ENCODE measurements at regions not wholly inside any gene's neighbourhood (a gene's known extent, or its start where the extent isn't known, plus 50 kb on each side); places are given as distances from the start of the nearest gene placed in this dataset.

DNA sequence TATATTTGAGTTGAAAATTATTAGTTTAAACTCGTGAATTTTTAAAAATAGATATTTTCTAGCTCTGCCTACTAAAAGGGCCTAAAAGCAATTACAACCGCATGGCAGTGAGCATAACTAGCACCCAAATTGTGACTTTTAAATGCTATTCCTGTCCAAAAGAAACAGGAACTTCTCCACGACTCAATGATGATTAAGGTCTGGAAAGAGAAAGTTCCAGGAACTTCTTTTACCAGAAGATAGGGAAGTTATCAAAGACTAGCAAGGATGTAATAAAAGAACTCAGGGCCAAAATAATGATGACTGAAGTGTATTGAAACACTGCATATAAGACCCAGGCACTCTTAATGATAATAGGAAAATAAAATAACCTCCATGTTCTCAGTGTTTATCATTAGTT, 313.0 kb downstream of the PLPP3 start:
- DNase-seq (ENCODE audit: low spot score) = no peak
- TF ChIP-seq, protein P1, sequence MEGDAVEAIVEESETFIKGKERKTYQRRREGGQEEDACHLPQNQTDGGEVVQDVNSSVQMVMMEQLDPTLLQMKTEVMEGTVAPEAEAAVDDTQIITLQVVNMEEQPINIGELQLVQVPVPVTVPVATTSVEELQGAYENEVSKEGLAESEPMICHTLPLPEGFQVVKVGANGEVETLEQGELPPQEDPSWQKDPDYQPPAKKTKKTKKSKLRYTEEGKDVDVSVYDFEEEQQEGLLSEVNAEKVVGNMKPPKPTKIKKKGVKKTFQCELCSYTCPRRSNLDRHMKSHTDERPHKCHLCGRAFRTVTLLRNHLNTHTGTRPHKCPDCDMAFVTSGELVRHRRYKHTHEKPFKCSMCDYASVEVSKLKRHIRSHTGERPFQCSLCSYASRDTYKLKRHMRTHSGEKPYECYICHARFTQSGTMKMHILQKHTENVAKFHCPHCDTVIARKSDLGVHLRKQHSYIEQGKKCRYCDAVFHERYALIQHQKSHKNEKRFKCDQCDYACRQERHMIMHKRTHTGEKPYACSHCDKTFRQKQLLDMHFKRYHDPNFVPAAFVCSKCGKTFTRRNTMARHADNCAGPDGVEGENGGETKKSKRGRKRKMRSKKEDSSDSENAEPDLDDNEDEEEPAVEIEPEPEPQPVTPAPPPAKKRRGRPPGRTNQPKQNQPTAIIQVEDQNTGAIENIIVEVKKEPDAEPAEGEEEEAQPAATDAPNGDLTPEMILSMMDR (IDR thresholded peaks at IDR 0.05) = no peak
- Mint-ChIP-seq H3K4me3 (ENCODE audit: unreplicated experiment) (no peak overlapping the region), H3K27me3 (ENCODE audit: low read depth) (no peaks in the 10 kb centered on the region), H3K4me1 (ENCODE audit: low read depth) (peaks cover 6% of the 10 kb centered on the region), H3K27ac (ENCODE audit: unreplicated experiment) (no peak overlapping the region), H3K9me3 (ENCODE audit: low read depth) (no peaks in the 10 kb centered on the region), H3K36me3 (ENCODE audit: low read depth) (no peaks in the 10 kb centered on the region)

DNA sequence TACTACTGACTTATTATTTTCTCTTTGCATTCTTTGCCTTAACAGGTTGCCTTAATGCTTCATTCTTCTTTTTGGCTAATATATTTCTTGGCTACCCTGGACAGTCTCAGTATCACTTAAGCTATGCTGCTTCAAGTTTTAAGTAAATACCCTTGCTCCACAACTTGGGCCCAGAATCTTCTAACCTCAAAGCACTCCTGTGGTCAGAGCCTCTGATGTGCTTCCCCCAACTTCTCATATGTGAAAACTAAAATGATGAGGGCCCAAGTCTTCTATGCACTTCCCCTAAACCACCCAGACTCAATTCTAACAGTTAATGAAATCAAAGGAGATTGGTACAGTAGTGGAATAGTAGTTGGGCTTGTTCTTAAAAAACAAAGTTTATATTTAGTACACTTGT, 314.1 kb downstream of the PLPP3 start:
- DNase-seq (ENCODE audit: low spot score) = no peak
- H3K4me3 Mint-ChIP-seq (ENCODE audit: unreplicated experiment) = no peak overlapping the region
- no peaks in the 10 kb centered on the region for H3K27me3 Mint-ChIP-seq (ENCODE audit: low read depth)
- TF ChIP-seq, protein P1 (IDR thresholded peaks at IDR 0.05) = no peak
- H3K9me3 Mint-ChIP-seq (ENCODE audit: low read depth) = peaks cover 6% of the 10 kb centered on the region
- no peak overlapping the region for H3K27ac Mint-ChIP-seq (ENCODE audit: unreplicated experiment)
- H3K4me1 Mint-ChIP-seq (ENCODE audit: low read depth) = peaks cover 6% of the 10 kb centered on the region
- H3K36me3 Mint-ChIP-seq (ENCODE audit: low read depth) = peaks cover 2% of the 10 kb centered on the region

DNA sequence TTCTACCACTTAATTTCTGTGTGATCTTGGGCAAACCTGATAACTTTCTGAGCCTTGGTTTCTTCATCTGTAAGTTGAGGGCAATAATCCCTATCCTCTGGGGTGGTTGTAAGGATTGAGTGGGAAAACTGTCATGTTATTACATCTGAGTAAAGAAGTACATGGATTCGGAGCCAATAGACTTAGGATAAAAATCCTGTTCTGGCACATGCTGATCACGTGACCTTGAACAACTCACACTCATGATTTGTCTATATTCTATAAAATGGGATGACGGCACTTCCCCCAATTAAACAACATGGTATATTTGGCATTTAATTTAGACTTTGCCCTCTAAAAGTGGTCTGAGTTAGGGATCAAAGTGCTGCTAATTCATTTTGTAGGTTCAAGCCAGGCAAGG, 315.5 kb downstream of the PLPP3 start:
- H3K27me3 Mint-ChIP-seq (ENCODE audit: low read depth) = no peaks in the 10 kb centered on the region
- TF ChIP-seq, protein P1 (IDR thresholded peaks at IDR 0.05) = no peak
- no peak overlapping the region for H3K4me3 Mint-ChIP-seq (ENCODE audit: unreplicated experiment)
- peaks cover 6% of the 10 kb centered on the region for H3K4me1 Mint-ChIP-seq (ENCODE audit: low read depth)
- no peak for DNase-seq (ENCODE audit: low spot score)
- no peak overlapping the region for H3K27ac Mint-ChIP-seq (ENCODE audit: unreplicated experiment)
- peaks cover 11% of the 10 kb centered on the region for H3K9me3 Mint-ChIP-seq (ENCODE audit: low read depth)
- peaks cover 2% of the 10 kb centered on the region for H3K36me3 Mint-ChIP-seq (ENCODE audit: low read depth)

DNA sequence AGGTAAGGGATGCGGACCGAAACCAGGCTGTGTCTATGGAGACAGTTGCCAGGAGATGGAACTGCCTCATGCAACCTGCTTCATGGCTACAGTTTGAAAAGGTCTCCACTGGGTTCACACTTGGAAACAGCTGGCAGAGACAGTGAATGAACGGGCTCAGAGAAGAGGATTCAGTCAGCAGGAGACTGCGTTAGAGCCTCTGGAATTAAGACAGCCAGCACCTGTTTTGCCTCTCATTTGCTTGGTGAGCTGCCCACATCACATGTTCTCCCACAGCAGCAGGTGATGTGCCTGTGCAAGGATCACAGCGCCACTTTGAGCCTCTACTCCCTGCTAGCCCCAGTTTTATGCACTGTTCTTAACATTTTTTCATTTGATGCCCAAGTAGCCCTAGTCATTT, 321.0 kb downstream of the PLPP3 start:
- H3K27me3 Mint-ChIP-seq (ENCODE audit: low read depth) = peaks cover 2% of the 10 kb centered on the region
- H3K9me3 Mint-ChIP-seq (ENCODE audit: low read depth) = peaks cover 11% of the 10 kb centered on the region
- H3K27ac Mint-ChIP-seq (ENCODE audit: unreplicated experiment) = no peak overlapping the region
- no peak overlapping the region for H3K4me3 Mint-ChIP-seq (ENCODE audit: unreplicated experiment)
- peaks cover 2% of the 10 kb centered on the region for H3K36me3 Mint-ChIP-seq (ENCODE audit: low read depth)
- H3K4me1 Mint-ChIP-seq (ENCODE audit: low read depth) = no peaks in the 10 kb centered on the region
- no peak for DNase-seq (ENCODE audit: low spot score)
- TF ChIP-seq, protein P1 (IDR thresholded peaks at IDR 0.05) = no peak

DNA sequence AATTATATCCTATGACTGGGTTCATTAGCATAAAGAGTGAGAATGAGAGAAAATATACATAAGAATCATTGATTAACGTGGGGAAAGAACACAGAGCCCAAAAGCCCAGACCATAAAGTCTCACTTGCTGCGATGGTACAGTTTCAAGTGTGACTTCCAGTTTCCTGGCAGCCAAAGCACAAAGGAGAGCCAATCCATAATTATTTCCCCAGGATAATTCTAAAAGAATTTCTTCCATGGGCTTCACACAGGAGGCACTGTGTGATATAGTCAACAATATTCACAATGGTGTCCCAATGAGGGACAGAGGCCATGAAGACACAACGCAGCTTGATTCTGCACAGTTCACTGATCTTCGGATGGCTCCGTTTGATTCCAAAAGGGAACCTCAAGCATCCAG, 321.6 kb downstream of the PLPP3 start:
- no peak for DNase-seq (ENCODE audit: low spot score)
- Mint-ChIP-seq H3K4me3 (ENCODE audit: unreplicated experiment) (no peak overlapping the region), H3K4me1 (ENCODE audit: low read depth) (no peaks in the 10 kb centered on the region), H3K9me3 (ENCODE audit: low read depth) (peaks cover 11% of the 10 kb centered on the region), H3K36me3 (ENCODE audit: low read depth) (peaks cover 2% of the 10 kb centered on the region), H3K27me3 (ENCODE audit: low read depth) (peaks cover 2% of the 10 kb centered on the region), H3K27ac (ENCODE audit: unreplicated experiment) (no peak overlapping the region)
- TF ChIP-seq, protein P1 (IDR thresholded peaks at IDR 0.05) = no peak

Measured in chondrocyte (in vitro differentiated cells).